ENCODE measurements at regions not wholly inside any gene's neighbourhood (a gene's known extent, or its start where the extent isn't known, plus 50 kb on each side); places are given as distances from the start of the nearest gene placed in this dataset.

DNA sequence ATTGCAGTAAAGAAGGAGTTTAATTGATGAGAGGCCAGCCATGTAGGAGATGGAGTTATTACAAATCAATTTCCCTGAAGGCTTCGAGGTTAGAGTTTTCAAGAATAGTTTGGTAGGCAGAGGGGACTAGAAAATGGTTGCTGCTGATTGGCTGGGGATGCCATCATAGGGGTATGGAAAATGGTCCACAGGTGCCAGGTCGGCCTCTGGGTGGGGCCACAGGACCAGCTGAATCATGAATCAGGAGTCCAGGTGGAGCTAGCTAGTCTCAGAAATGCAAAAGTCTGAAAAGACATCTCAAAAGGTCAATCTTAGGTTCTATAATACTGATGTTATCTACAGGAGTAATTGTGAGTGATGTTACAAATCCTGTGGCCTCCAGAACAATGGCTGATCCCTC, 714.0 kb upstream of the GHITM start:
- TF ChIP-seq CTCF (IDR thresholded peaks at IDR 0.05; ENCODE audit: insufficient read depth, low read length, poor library complexity, severe bottlenecking): no peak
- no peak for TF ChIP-seq EZH2phosphoT487 (conservative IDR thresholded peaks at IDR 0.05; ENCODE audit: low read length)

Measured in SU-DHL-6 (cell line).